ENCODE measurements at regions not wholly inside any gene's neighbourhood (a gene's known extent, or its start where the extent isn't known, plus 50 kb on each side); places are given as distances from the start of the nearest gene placed in this dataset.
"Not testable (repeated sequence)": the region's sequence is repeated elsewhere in the genome, so short reads cannot be mapped to it uniquely, and the experiment has no call there.

GRCh38 chr14:40074169-40074568 is 641.9 kb upstream of the FBXO33 start:
- no peak for DNase-seq

GRCh38 chr14:40072175-40072574 is 639.9 kb upstream of the FBXO33 start:
- no peak for DNase-seq

GRCh38 chr14:40058901-40059897 is 627.0 kb upstream of the FBXO33 start:
- no peak for DNase-seq

- DNase-seq, result no peak
Observed at GRCh38 chr14:40053416-40053815, 621.2 kb upstream of the FBXO33 start.

- DNase-seq, result no peak
Observed at GRCh38 chr14:40028991-40029390, 596.8 kb upstream of the FBXO33 start.

- no peak for DNase-seq
Observed at GRCh38 chr14:40025101-40025500, 592.9 kb upstream of the FBXO33 start.

GRCh38 chr14:40010961-40011360 is 578.7 kb upstream of the FBXO33 start:
- DNase-seq, result no peak

- no peak for DNase-seq
Observed at GRCh38 chr14:40009771-40010170, 577.5 kb upstream of the FBXO33 start.

GRCh38 chr14:40008345-40008744 is 576.1 kb upstream of the FBXO33 start:
- DNase-seq, result not testable (repeated sequence)

- DNase-seq, result no peak
Observed at GRCh38 chr14:40004871-40005500, 572.8 kb upstream of the FBXO33 start.

- DNase-seq, result no peak
Observed at GRCh38 chr14:40003773-40004172, 571.5 kb upstream of the FBXO33 start.

GRCh38 chr14:39998854-39999253 is 566.6 kb upstream of the FBXO33 start:
- DNase-seq, result no peak

GRCh38 chr14:39998114-39998513 is 565.9 kb upstream of the FBXO33 start:
- no peak for DNase-seq

GRCh38 chr14:39991041-39991440 is 558.8 kb upstream of the FBXO33 start:
- no peak for DNase-seq

GRCh38 chr14:39988939-39989338 is 556.7 kb upstream of the FBXO33 start:
- no peak for DNase-seq

- no peak for DNase-seq
Observed at GRCh38 chr14:39984323-39984722, 552.1 kb upstream of the FBXO33 start.

- DNase-seq, result no peak
Observed at GRCh38 chr14:39977198-39977597, 545.0 kb upstream of the FBXO33 start.

- no peak for DNase-seq
Observed at GRCh38 chr14:39974036-39974435, 541.8 kb upstream of the FBXO33 start.

- no peak for DNase-seq
Observed at GRCh38 chr14:39972704-39973103, 540.5 kb upstream of the FBXO33 start.

GRCh38 chr14:39967885-39968284 is 535.7 kb upstream of the FBXO33 start:
- DNase-seq, result no peak

- DNase-seq, result no peak
Observed at GRCh38 chr14:39957987-39958386, 525.8 kb upstream of the FBXO33 start.

GRCh38 chr14:39957290-39957689 is 525.1 kb upstream of the FBXO33 start:
- DNase-seq, result no peak

- no peak for DNase-seq
Observed at GRCh38 chr14:39956372-39956771, 524.1 kb upstream of the FBXO33 start.

- DNase-seq, result no peak
Observed at GRCh38 chr14:39948235-39948634, 516.0 kb upstream of the FBXO33 start.
